ENCODE measurements at regions not wholly inside any gene's neighbourhood (a gene's known extent, or its start where the extent isn't known, plus 50 kb on each side); places are given as distances from the start of the nearest gene placed in this dataset.

DNA sequence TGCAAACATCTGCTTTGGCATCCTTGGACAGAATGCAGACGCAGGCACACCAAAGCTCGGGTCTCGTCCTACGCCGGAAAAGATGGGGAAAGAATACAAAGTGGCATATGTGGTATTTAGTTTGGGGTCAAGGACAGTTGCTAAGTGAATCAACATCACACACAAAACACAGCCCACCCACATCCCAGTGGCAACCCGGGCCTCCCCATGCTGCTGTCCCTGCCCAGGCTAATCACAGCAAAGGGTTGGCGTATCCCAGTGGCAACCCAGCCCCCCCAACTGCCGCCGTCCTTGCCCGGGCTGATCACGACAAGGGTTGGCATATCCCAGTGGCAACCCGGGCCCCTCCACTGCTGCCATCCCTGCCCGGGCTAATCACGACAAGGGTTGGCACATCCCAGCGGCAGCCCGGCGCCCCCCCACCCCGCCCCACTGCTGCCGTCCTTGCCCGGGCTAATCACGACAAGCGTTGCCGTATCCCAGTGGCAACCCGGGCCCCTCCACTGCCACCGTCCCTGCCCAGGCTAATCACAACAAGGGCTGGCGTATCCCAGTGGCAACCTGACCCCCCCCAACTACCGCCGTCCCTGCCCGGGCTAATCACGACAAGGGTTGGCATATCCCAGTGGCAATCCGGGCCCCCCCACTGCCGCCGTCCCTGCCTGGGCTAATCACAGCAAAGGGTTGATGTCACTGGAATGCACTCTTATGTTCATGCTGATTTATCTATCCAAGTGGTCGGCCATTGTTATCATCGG is 167.8 kb upstream of the SOX1 start:
- TF ChIP-seq, protein P1, sequence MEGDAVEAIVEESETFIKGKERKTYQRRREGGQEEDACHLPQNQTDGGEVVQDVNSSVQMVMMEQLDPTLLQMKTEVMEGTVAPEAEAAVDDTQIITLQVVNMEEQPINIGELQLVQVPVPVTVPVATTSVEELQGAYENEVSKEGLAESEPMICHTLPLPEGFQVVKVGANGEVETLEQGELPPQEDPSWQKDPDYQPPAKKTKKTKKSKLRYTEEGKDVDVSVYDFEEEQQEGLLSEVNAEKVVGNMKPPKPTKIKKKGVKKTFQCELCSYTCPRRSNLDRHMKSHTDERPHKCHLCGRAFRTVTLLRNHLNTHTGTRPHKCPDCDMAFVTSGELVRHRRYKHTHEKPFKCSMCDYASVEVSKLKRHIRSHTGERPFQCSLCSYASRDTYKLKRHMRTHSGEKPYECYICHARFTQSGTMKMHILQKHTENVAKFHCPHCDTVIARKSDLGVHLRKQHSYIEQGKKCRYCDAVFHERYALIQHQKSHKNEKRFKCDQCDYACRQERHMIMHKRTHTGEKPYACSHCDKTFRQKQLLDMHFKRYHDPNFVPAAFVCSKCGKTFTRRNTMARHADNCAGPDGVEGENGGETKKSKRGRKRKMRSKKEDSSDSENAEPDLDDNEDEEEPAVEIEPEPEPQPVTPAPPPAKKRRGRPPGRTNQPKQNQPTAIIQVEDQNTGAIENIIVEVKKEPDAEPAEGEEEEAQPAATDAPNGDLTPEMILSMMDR (conservative IDR thresholded peaks at IDR 0.05): no peak
- no peak for TF ChIP-seq ZFX (IDR thresholded peaks at IDR 0.05)

All from C4-2B (cell line).